G401 (cell line): ENCODE measurements at regions not wholly inside any gene's neighbourhood (a gene's known extent, or its start where the extent isn't known, plus 50 kb on each side); places are given as distances from the start of the nearest gene placed in this dataset.

Source experiments
- DNase-seq: peaks from one replicate; pipeline ENCODE4 v3.0.0-alpha.2; 2015; ENCODE audit warnings: low spot score
- in situ Hi-C: cut with HindIII; loops from 2 replicates; pipeline ENCODE4 v1.10.0; 2016; ENCODE audit warnings: low sequenced_read_pairs, mixed read lengths

DNA sequence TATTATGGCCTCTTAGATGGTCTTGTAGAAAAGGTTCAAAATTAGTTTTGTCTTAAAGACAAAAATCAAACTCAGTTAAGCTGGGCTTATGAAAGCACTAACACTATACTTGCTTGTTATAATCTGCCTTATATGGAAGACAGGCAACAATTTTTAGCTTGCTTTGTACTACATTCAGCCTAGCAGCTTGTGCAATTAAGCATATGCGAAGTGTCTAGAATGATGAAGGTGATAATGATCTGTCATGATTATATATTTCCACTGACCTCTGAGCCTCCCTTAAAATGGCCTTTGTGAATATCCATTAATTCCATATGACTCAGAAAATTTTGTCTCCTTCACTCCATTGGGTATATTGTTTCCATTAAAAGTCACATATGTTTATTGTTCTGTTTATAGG lies 834.9 kb downstream of the OLFM4 start:
- no peak for DNase-seq
- in situ Hi-C loops = no loop called here

DNA sequence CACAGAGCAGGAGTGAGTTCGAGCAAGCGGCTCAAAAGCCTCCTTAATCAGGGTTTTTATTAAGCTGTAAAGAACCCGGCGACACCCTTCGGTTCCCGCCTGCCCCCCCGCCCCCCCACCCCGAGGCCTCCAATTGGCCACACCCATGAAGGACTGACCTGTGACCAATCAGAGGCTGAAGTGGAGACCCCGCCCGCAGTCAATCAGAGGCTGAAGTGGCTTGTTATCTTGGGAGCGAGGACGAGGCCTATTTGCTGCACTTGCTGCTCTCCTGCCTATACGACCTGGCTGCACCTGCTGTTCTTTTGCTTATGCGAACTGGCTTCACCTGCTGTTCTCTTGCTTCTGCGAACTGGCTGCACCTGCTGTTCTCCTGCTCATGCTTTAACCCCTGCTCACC lies 844.9 kb downstream of the OLFM4 start:
- peak; percentile 14 for DNase-seq
- in situ Hi-C loops = no loop called here

DNA sequence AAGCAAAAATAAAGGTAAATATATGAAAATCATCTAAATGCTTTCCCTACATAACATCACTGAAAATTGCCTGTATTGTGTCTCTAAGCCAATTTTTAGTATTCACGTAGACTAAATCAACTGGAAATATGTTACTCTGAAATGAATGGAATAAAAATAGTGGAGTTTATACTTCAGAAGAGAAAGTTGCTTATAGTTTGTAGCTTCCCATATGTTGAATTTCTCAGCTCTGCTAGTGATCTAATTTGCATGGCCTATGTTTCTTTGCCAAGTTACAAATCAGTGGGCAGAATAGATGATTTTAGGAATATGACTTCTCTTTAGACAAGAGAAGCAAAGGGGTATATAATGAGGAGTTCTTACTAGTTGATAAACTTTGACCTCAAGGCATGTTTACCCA lies 850.2 kb downstream of the OLFM4 start:
- DNase-seq = no peak
- in situ Hi-C loops = no loop called here

DNA sequence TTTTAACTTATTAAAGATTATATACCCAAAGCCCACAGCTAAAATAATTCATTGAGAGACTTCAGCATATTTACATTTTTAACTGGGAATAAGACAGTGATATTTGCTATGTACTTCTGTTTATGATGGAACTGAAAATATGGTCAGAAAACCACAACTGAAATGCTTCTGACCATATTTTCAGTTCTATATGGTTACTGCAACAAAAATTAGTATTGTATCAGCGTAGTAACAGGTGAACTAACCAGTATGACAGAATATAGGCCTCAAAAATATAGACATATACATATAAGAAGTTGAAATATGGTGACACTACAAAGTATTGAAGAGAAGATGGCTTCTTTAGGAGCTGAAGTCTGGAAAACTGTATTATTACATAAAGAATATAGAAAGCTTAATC lies 857.4 kb downstream of the OLFM4 start:
- no peak for DNase-seq
- in situ Hi-C loops = no loop called here

DNA sequence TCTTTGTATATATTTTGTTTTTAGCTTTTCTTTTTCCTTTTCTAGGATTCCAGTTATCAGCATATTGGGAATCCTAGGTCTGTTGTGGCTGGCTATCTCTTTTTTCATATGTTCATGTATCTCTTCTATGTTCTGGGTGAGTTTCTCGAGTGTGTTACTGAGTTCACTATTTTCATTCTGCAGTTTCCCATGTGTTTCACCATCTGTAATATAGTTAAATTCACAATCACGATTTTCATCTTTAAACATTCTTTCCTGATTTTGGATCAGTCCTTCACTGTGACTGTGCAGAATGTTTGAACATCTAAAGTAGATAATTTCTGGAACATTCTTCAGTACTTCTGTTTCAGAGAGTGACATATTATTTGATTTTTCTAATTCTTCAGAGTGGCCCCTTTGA lies 862.1 kb downstream of the OLFM4 start:
- DNase-seq = no peak
- in situ Hi-C loops = no loop called here

DNA sequence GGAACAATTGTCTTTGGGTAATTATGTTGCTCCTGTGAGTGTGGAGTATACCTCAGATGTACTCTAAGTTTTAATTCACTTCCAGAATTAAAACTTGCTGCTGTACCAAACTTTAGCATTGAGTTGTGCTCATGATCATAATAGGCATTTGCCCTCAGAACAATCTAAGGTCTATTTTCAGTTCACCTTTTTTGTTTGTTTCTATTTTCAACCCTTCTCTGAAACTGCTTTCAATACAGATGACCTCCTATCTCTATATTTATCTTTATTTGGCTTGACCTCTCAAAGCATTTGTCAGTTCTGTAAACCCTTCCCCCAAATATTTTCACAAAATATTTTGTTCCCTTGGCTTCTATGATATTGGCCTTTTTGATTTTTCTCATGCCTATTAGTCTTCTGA lies 873.0 kb downstream of the OLFM4 start:
- in situ Hi-C loops = no loop called here
- DNase-seq = no peak

DNA sequence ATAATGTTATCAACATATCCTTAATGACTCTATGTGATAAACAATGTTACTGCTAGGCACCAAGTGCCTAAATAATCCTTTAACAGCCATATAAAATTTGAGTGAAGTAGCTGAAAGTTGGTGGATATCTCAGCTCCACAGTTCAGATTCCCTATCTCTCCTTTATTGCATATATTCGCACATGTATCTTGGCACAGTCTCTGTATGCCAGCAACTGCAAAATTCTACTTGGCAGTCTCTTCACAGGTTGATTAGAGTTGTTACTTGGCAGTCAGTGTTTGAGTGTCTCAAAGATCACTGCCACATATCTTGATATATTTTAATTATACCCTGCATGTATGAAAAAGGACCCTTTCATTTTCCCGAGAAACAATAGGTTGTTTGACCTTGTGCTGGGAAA lies 879.3 kb downstream of the OLFM4 start:
- in situ Hi-C loops = no loop called here

DNA sequence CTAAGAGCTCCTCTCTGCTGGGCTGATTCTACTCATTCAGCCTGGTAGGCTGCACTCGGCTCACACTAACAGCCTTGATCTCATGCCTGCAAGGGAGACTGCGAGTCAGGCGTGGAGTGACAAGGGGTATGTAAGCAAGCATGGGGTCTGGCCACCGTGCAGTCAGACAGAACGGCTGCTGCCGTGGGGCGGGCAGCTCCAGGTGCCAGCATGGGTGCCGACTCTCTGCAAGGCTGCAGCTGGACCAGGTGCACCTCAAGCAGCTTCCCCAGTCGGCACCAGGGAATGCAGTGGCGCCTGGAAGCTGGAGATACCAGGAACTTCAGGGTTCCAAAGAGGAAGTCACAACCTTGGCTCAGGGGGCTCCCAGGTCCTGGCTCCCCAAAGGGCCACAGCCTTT lies 892.3 kb downstream of the OLFM4 start:
- in situ Hi-C loops = no loop called here

More for the DNA sequence above, 879.3 kb downstream of the OLFM4 start:
- DNase-seq = peak; percentile 10

DNA sequence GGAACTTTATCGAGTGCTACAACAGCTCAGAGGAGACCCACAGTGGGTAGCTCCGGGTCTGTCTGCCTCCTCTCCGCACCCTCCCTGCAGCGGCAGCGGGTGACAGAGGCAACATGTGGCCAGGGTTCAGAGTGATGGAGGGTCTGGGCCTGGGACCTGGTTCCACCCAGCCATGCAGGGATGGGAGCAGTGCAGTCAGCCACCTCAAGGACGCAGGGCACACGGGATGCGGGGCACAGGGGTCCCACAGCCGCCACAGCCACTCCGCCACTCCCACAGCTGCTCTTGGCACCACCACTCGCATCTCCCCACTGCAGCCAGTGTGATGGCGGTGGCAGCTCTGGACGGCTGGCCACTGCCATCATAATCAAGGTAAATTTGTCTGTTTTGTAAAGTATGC lies 892.9 kb downstream of the OLFM4 start:
- in situ Hi-C loops = no loop called here
- DNase-seq = no peak

More for the DNA sequence above, 892.3 kb downstream of the OLFM4 start:
- no peak for DNase-seq

DNA sequence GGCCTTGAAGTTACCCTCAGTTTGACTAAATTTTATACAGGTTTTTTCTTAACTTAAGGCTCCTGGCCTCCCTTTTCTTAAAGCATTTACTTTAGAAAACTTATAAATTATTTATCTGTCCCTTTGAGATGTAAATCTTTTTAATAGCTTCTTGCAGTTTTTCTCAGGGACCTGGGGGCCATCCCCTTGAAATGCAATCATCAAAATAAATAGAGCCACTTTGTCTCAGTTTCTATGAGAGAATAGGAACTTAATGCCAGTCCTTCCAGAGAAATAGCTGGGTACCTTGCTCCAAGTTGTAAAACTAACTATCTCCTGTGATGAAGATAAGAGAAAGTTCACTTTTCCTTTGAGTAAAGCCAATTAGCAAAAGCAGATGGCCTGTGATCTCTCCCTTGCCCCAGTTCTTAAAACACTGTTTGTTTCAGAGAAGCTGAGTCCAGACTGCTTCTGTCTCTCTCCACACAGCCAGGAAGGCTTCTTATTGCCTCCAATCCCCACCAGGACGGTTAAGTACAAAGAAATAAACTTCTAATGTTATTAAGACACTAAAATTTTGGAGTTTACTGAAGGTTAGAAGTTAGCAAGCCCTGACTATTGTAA lies 913.1 kb downstream of the OLFM4 start:
- no peak for DNase-seq
- in situ Hi-C loops = no loop called here

DNA sequence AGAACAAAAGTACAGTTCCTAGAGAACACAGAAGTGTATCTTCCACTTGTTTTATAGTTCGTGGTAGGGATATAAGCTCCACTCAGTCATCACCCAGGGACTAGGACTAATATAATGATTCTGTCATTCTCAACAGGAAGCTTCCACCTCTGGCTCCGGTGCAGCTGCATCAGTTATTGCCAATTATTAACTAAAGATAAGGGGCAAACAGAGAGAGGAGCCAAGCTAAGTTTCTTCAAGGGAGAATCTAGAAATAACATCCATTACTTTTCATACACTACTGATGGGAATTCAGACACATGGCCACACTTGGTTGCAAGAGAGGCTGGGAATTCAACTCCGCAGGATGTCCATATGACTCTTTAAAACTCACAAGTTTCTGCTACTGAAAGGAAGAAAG lies 917.9 kb downstream of the OLFM4 start:
- in situ Hi-C loops = no loop called here
- DNase-seq = no peak

DNA sequence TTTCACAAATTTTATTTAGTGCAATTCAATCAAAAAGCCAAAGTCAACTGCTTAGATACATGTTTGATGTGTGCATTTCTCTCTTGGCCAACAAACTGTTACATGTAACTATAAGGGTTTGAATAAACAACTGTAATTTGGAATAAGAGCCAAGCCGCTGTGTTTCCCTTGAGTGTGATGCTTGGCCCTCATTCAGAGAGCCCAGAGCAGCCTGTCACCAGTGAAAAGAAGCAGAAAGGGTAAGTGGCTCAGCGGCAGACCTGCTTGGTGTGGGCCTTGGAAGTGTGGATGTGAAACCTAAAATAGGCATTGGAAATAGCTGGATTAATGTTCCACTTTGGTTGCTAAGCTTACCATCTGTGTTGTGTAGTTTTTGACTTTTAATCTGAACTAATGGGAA lies 924.6 kb downstream of the OLFM4 start:
- no peak for DNase-seq
- in situ Hi-C loops = no loop called here
